SK-N-SH (cell line): ENCODE measurements at regions not wholly inside any gene's neighbourhood (a gene's known extent, or its start where the extent isn't known, plus 50 kb on each side); places are given as distances from the start of the nearest gene placed in this dataset.
"Not testable (repeated sequence)": the region's sequence is repeated elsewhere in the genome, so short reads cannot be mapped to it uniquely, and the experiment has no call there.

Experiments used
- CTCF ChIP-seq: fragments of 200-600 bp; sonication (generic); IDR thresholded peaks from 2 replicates; pipeline ENCODE4 v1.6.1; 2017; ENCODE audit warnings: antibody characterized with exemption, mild to moderate bottlenecking, moderate library complexity
- EP300 ChIP-seq, 2 experiments: IDR thresholded peaks; 2 replicates each; pipeline versions ENCODE4 v1.4.0 to v1.6.1; 2012; ENCODE audit warnings: borderline replicate concordance in 1 of 2, low read depth in 1 of 2, low read length in 1 of 2
- EZH2phosphoT487 ChIP-seq: fragments of 200-600 bp; sonication (generic); IDR thresholded peaks from 2 replicates; pipeline ENCODE4 v1.6.1; 2017; ENCODE audit warnings: low read depth, mixed run types, mild to moderate bottlenecking, antibody characterized with exemption, moderate library complexity, borderline replicate concordance
- FOXJ3 ChIP-seq: sonication (generic); formaldehyde crosslinking; IDR thresholded peaks from 2 replicates; pipeline ENCODE4 v1.5.1; 2020; ENCODE audit warnings: mild to moderate bottlenecking, missing genetic modification reagents
- GABPA ChIP-seq: IDR thresholded peaks from 2 replicates; pipeline ENCODE4 v1.4.0; 2012; ENCODE audit warnings: low read depth, mild to moderate bottlenecking
- GATA2 ChIP-seq: sonication (generic); formaldehyde crosslinking; IDR thresholded peaks from 2 replicates; pipeline ENCODE4 v1.5.0; 2020; ENCODE audit warnings: mild to moderate bottlenecking, missing genetic modification reagents
- JUND ChIP-seq: IDR thresholded peaks from 2 replicates; pipeline ENCODE4 v1.4.0; 2012
- MAX ChIP-seq: IDR thresholded peaks from 2 replicates; pipeline ENCODE4 v1.4.0; 2012; ENCODE audit warnings: low read depth
- POLR2AphosphoS5 ChIP-seq: IDR thresholded peaks from 2 replicates; pipeline ENCODE4 v1.6.1; 2012; ENCODE audit warnings: low read depth, low read length
- RAD21 ChIP-seq: IDR thresholded peaks from 2 replicates; pipeline ENCODE4 v1.6.1; 2012; ENCODE audit warnings: mild to moderate bottlenecking, low read length
- TEAD4 ChIP-seq: IDR thresholded peaks from 2 replicates; pipeline ENCODE4 v1.4.0; 2012; ENCODE audit warnings: mild to moderate bottlenecking, borderline replicate concordance; ENCODE audit not compliant: insufficient read depth
- USF2 ChIP-seq: fragments of 150-350 bp; IDR thresholded peaks from 2 replicates; pipeline ENCODE4 v1.6.1; 2017; ENCODE audit warnings: antibody characterized with exemption, low read length, low read depth, borderline replicate concordance
- YY1 ChIP-seq: IDR thresholded peaks from 2 replicates; pipeline ENCODE4 v1.4.0; 2012; ENCODE audit warnings: low read depth, mild to moderate bottlenecking
- TF ChIP-seq, protein P1 (sequence below): IDR thresholded peaks from 2 replicates; pipeline ENCODE4 v1.4.0; 2012; ENCODE audit warnings: low read depth, borderline replicate concordance

DNA sequence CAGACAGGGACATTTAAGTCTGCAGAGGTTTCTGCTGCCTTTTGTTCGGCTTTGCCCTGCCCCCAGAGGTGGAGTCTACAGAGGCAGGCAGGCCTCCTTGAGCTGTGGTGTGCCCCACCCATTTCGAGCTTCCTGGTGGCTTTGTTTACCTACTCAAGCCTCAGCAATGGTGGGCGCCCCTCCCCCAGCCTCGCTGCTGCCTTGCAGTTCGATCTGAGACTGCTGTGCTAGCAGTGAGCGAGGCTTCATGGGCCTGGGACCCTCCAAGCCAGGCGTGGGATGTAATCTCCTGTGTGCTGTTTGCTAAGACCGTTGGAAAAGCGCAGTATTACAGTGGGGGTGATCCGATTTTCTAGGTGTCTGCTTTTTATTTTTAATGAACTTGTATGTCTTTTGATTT, 133.6 kb upstream of the NTRK2 start:
- TF ChIP-seq FOXJ3 (CRISPR knock-in tag); CTCF; JUND; POLR2AphosphoS5; YY1; RAD21; USF2; MAX; EZH2phosphoT487; GATA2 (CRISPR knock-in tag); TEAD4; EP300 (IDR thresholded peaks at IDR 0.05; ENCODE audit: borderline replicate concordance in 1 of 2, low read depth in 1 of 2, low read length in 1 of 2); GABPA: not testable (repeated sequence)
- TF ChIP-seq, protein P1, sequence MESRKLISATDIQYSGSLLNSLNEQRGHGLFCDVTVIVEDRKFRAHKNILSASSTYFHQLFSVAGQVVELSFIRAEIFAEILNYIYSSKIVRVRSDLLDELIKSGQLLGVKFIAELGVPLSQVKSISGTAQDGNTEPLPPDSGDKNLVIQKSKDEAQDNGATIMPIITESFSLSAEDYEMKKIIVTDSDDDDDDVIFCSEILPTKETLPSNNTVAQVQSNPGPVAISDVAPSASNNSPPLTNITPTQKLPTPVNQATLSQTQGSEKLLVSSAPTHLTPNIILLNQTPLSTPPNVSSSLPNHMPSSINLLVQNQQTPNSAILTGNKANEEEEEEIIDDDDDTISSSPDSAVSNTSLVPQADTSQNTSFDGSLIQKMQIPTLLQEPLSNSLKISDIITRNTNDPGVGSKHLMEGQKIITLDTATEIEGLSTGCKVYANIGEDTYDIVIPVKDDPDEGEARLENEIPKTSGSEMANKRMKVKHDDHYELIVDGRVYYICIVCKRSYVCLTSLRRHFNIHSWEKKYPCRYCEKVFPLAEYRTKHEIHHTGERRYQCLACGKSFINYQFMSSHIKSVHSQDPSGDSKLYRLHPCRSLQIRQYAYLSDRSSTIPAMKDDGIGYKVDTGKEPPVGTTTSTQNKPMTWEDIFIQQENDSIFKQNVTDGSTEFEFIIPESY, result not testable (repeated sequence)
